ENCODE measurements at regions not wholly inside any gene's neighbourhood (a gene's known extent, or its start where the extent isn't known, plus 50 kb on each side); places are given as distances from the start of the nearest gene placed in this dataset.

- no peak for TF ChIP-seq CTCF (IDR thresholded peaks at IDR 0.05; ENCODE audit: low read depth, low read length, missing control alignments)
- no peak overlapping the region for H3K4me3 ChIP-seq (ENCODE audit: low read depth, low read length)
Observed at GRCh38 chr17:52594516-52594915, 436.0 kb upstream of the CA10 start.

DNA sequence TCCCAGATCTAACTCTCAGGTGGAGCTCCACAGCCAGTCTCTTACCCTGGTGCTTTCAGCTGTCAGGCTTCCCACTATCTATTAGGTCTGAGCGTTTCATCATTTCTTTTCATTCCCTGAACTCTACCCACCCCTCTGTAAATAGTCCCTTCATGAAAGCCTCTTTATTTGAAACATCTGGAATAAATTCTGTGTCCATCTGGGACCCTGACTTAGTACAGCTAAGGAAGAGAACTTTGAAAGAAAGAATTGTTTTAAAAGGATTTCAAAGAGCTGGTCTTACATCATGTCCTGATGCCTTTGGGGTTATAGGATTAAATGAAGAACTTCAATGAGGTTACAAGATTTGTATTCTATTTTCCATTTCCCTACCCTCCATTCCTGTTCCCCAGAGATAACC lies 388.5 kb upstream of the CA10 start:
- DNase-seq (ENCODE audit: low read depth): no peak
- TF ChIP-seq CTCF (IDR thresholded peaks at IDR 0.05; ENCODE audit: low read depth, low read length, missing control alignments): no peak
- no peak overlapping the region for H3K4me3 ChIP-seq (ENCODE audit: low read depth, low read length)

More at GRCh38 chr17:52594516-52594915, 436.0 kb upstream of the CA10 start:
- no peak for DNase-seq (ENCODE audit: low read depth)

DNA sequence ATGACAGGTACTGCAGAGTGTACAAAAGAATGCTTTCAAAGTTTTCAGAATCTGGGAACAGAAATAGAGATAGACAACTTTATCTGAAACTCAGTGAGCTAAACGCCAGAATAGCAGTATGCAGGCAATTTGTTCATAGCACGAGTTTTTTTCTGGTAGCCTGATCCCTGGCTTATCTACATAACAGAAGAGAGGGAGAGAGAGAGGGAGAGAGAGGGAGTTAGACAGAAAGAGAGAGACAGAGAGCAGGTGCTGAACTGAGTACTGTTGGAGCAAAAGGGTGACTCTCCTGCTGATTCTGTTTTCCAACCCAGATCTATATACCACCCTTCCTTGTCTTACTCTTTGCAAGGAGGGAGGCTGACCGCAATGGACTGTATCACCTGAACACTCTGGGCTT lies 388.0 kb upstream of the CA10 start:
- no peak for DNase-seq (ENCODE audit: low read depth)
- H3K4me3 ChIP-seq (ENCODE audit: low read depth, low read length): no peak overlapping the region
- no peak for TF ChIP-seq CTCF (IDR thresholded peaks at IDR 0.05; ENCODE audit: low read depth, low read length, missing control alignments)

- TF ChIP-seq CTCF (IDR thresholded peaks at IDR 0.05; ENCODE audit: low read depth, low read length, missing control alignments): no peak
- no peak overlapping the region for H3K4me3 ChIP-seq (ENCODE audit: low read depth, low read length)
- DNase-seq (ENCODE audit: low read depth): no peak
Observed at GRCh38 chr17:52537421-52537820, 378.9 kb upstream of the CA10 start.

DNA sequence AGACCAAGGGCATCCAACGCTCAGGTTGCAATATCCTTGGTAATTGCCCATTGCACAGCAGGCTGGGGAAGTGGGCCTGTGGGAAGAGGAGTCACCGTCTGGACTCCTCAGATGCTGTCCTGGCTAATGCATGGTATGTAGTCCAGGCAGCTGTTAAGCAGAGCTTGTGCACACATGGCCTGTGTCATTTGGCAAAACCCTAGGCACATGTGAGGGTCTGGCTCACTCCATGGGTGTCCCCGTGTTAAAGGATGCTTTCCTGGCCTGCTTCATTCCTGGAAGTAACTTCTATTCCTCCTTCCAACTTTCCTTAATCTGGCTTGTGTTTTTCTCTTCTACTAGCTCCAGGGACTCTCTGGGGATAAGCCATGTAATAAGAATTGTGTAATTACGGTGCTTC lies 378.0 kb upstream of the CA10 start:
- H3K4me3 ChIP-seq (ENCODE audit: low read depth, low read length): no peak overlapping the region
- DNase-seq (ENCODE audit: low read depth): no peak
- no peak for TF ChIP-seq CTCF (IDR thresholded peaks at IDR 0.05; ENCODE audit: low read depth, low read length, missing control alignments)

GRCh38 chr17:52532373-52532772 lies 373.9 kb upstream of the CA10 start:
- H3K4me3 ChIP-seq (ENCODE audit: low read depth, low read length): no peak overlapping the region
- DNase-seq (ENCODE audit: low read depth): no peak
- no peak for TF ChIP-seq CTCF (IDR thresholded peaks at IDR 0.05; ENCODE audit: low read depth, low read length, missing control alignments)

- no peak for DNase-seq (ENCODE audit: low read depth)
- no peak for TF ChIP-seq CTCF (IDR thresholded peaks at IDR 0.05; ENCODE audit: low read depth, low read length, missing control alignments)
- H3K4me3 ChIP-seq (ENCODE audit: low read depth, low read length): no peak overlapping the region
Observed at GRCh38 chr17:52524096-52524637, 365.7 kb upstream of the CA10 start.
